H1 (cell line): ENCODE measurements at regions not wholly inside any gene's neighbourhood (a gene's known extent, or its start where the extent isn't known, plus 50 kb on each side); places are given as distances from the start of the nearest gene placed in this dataset.

Experiments
- CTCF ChIA-PET: fragments of 300-600 bp; sonication (Branson Sonifier 250); formaldehyde crosslinking; loops from one replicate; lab custom pipeline; 2021; ENCODE audit not compliant: partially characterized antibody; lab: Charles Lee
- POLR2A ChIA-PET: fragments of 300-600 bp; sonication (Branson Sonifier 250); formaldehyde crosslinking; loops from one replicate; lab custom pipeline; 2021; ENCODE audit warnings: inconsistent platforms; ENCODE audit not compliant: partially characterized antibody; lab: Charles Lee
- DNase-seq, 2 experiments: peaks; one replicate each; pipeline versions ENCODE4 v3.0.0 to v3.0.0-alpha.2; 2010 to 2022; ENCODE audit warnings: low spot score in 2 of 2, low read depth in 1 of 2, mixed read lengths in 1 of 2
- FAIRE-seq: peaks from 2 replicates; lab custom pipeline; 2011; peaks lifted over from hg19 to GRCh38; lab: Jason Lieb, UNC
- H2AFZ ChIP-seq: 2 replicates; pipeline ENCODE4 v1.8.1; 2012; ENCODE audit warnings: low read length, inconsistent platforms
- H2AK5ac ChIP-seq: 2 replicates; pipeline ENCODE4 v1.6.1; 2013; ENCODE audit warnings: low read depth, low read length
- H2BK120ac ChIP-seq: replicated peaks from 2 replicates; pipeline ENCODE3; 2013; ENCODE audit warnings: low read depth, low read length, inconsistent platforms
- H2BK12ac ChIP-seq: 2 replicates; pipeline ENCODE4 v1.6.1; 2013; ENCODE audit warnings: low read depth, low read length
- H2BK15ac ChIP-seq: 2 replicates; pipeline ENCODE4 v1.6.1; 2013; ENCODE audit warnings: low read length
- H2BK20ac ChIP-seq: 2 replicates; pipeline ENCODE4 v1.6.1; 2013; ENCODE audit warnings: low read length
- H2BK5ac ChIP-seq: 2 replicates; pipeline ENCODE4 v1.6.1; 2013; ENCODE audit warnings: low read depth, low read length
- H3K14ac ChIP-seq: 2 replicates; pipeline ENCODE4 v1.6.1; 2013; ENCODE audit warnings: inconsistent platforms; ENCODE audit not compliant: insufficient read length
- H3K18ac ChIP-seq: 2 replicates; pipeline ENCODE4 v1.6.1; 2013; ENCODE audit warnings: low read length; ENCODE audit errors: extremely low read depth
- H3K23ac ChIP-seq: 2 replicates; pipeline ENCODE4 v1.6.1; 2013; ENCODE audit warnings: inconsistent platforms; ENCODE audit not compliant: insufficient read length
- H3K23me2 ChIP-seq: 2 replicates; pipeline ENCODE4 v1.6.1; 2013; ENCODE audit warnings: low read depth, low read length
- H3K27ac ChIP-seq: 2 replicates; pipeline ENCODE4 v1.6.1; 2011; ENCODE audit warnings: low read depth, low read length, inconsistent platforms
- H3K27me3 ChIP-seq, 4 experiments: replicated peaks in 1 of 4; 1 replicate in 1 of 4; 2 replicates in 3 of 4; pipeline versions ENCODE4 v1.6.1 to v1.8.1; 2011 to 2013; ENCODE audit warnings: low read length in 3 of 4, mild to moderate bottlenecking in 3 of 4, inconsistent platforms in 2 of 4, mixed read lengths in 2 of 4, moderate library complexity in 1 of 4; ENCODE audit not compliant: control insufficient read depth in 3 of 4, insufficient read depth in 3 of 4; ENCODE audit errors: extremely low read depth in 1 of 4
- H3K36me3 ChIP-seq, 4 experiments: 2 replicates each; pipeline versions ENCODE4 v1.6.1 to v1.8.1; 2011 to 2013; ENCODE audit warnings: mild to moderate bottlenecking in 4 of 4, low read length in 3 of 4, moderate library complexity in 2 of 4, control low read depth in 1 of 4, inconsistent platforms in 1 of 4; ENCODE audit not compliant: insufficient read depth in 4 of 4, control insufficient read depth in 2 of 4
- H3K4ac ChIP-seq: replicated peaks from 2 replicates; pipeline ENCODE3; 2013; ENCODE audit warnings: low read length, low read depth, mixed read lengths, inconsistent platforms; ENCODE audit not compliant: insufficient read length
- H3K4me1 ChIP-seq, 4 experiments: replicated peaks in 1 of 4; 1 replicate in 1 of 4; 2 replicates in 3 of 4; pipeline versions ENCODE4 v1.6.1 to v1.8.1; 2011 to 2013; ENCODE audit warnings: low read length in 3 of 4, inconsistent platforms in 2 of 4, mixed read lengths in 1 of 4; ENCODE audit not compliant: insufficient read depth in 4 of 4, control insufficient read depth in 3 of 4
- H3K4me2 ChIP-seq, 2 experiments: 2 replicates each; pipeline versions ENCODE4 v1.6.1 to v1.8.1; 2011 to 2013; ENCODE audit warnings: low read depth in 2 of 2, low read length in 2 of 2, control low read depth in 1 of 2, inconsistent platforms in 1 of 2, mild to moderate bottlenecking in 1 of 2; ENCODE audit not compliant: insufficient read depth in 1 of 2
- H3K4me3 ChIP-seq, 4 experiments: fragments of 200-600, 300-600 bp in 1 of 4; sonication (generic), shearing (Covaris generic), sonication (Bioruptor Twin) in 1 of 4; 2 replicates each; pipeline versions ENCODE4 v1.5.1 to v1.8.1; 2011 to 2016; ENCODE audit warnings: low read length in 4 of 4, low read depth in 3 of 4, control low read depth in 2 of 4, inconsistent platforms in 2 of 4, mild to moderate bottlenecking in 2 of 4, mixed read lengths in 1 of 4, moderate library complexity in 1 of 4; ENCODE audit not compliant: insufficient read depth in 2 of 4; ENCODE audit errors: extremely low read depth in 1 of 4
- H3K56ac ChIP-seq: replicated peaks from 2 replicates; pipeline ENCODE3; 2013; ENCODE audit warnings: low read depth, mild to moderate bottlenecking, mixed read lengths, low read length, inconsistent platforms; ENCODE audit not compliant: insufficient read length
- H3K79me1 ChIP-seq: 2 replicates; pipeline ENCODE4 v1.6.1; 2013; ENCODE audit warnings: low read depth, low read length, control low read depth
- H3K79me2 ChIP-seq, 2 experiments: 2 replicates each; pipeline versions ENCODE4 v1.6.1 to v1.8.1; 2012 to 2013; ENCODE audit warnings: low read length in 2 of 2, mild to moderate bottlenecking in 2 of 2, inconsistent platforms in 1 of 2; ENCODE audit not compliant: insufficient read depth in 2 of 2, control insufficient read depth in 1 of 2
- H3K9ac ChIP-seq, 4 experiments: replicated peaks in 1 of 4; 1 replicate in 1 of 4; 2 replicates in 3 of 4; pipeline versions ENCODE4 v1.6.1 to v1.8.1; 2011 to 2013; ENCODE audit warnings: low read depth in 3 of 4, low read length in 3 of 4, control low read depth in 2 of 4, mild to moderate bottlenecking in 2 of 4, moderate library complexity in 2 of 4, inconsistent platforms in 1 of 4; ENCODE audit errors: extremely low read depth in 1 of 4
- H3K9me3 ChIP-seq, 2 experiments: 2 replicates each; pipeline versions ENCODE4 v1.6.1 to v1.8.1; 2012 to 2013; ENCODE audit warnings: mild to moderate bottlenecking in 2 of 2, moderate library complexity in 2 of 2, control low read depth in 1 of 2, inconsistent platforms in 1 of 2, low read depth in 1 of 2, low read length in 1 of 2, mixed read lengths in 1 of 2; ENCODE audit not compliant: insufficient read depth in 2 of 2
- H4K20me1 ChIP-seq, 2 experiments: replicated peaks in 1 of 2; 2 replicates each; pipeline versions ENCODE3 to v1.8.1; 2011 to 2013; ENCODE audit warnings: inconsistent platforms in 2 of 2, low read length in 2 of 2, mild to moderate bottlenecking in 1 of 2; ENCODE audit not compliant: insufficient read depth in 2 of 2, control insufficient read depth in 1 of 2
- H4K5ac ChIP-seq: 2 replicates; pipeline ENCODE4 v1.6.1; 2013; ENCODE audit warnings: low read length, low read depth, mixed read lengths, inconsistent platforms; ENCODE audit not compliant: insufficient read length
- H4K8ac ChIP-seq: 2 replicates; pipeline ENCODE4 v1.8.0; 2013; ENCODE audit warnings: mild to moderate bottlenecking, moderate library complexity, low read length, inconsistent platforms; ENCODE audit not compliant: insufficient read depth; ENCODE audit errors: extremely low read depth
- H4K91ac ChIP-seq: replicated peaks from 2 replicates; pipeline ENCODE3; 2013; ENCODE audit warnings: low read length, mixed read lengths, inconsistent platforms; ENCODE audit not compliant: insufficient read length
- CHD2 ChIP-seq: IDR thresholded peaks from 2 replicates; pipeline ENCODE4 v1.6.1; 2012; ENCODE audit warnings: low read length, improper control_type of control experiment
- JUN ChIP-seq: IDR thresholded peaks from 2 replicates; pipeline ENCODE4 v1.6.1; 2011; ENCODE audit warnings: low read depth, mild to moderate bottlenecking, improper control_type of control experiment, low read length
- KDM5A ChIP-seq: fragments of 200-600 bp; IDR thresholded peaks from 2 replicates; pipeline ENCODE4 v1.7.1; 2012; ENCODE audit warnings: mild to moderate bottlenecking, low read length, inconsistent platforms, mixed read lengths
- RNF2 ChIP-seq: fragments of 200-900, 300-1000 bp; sonication (generic); IDR thresholded peaks from 2 replicates; pipeline ENCODE4 v1.7.1; 2016; ENCODE audit warnings: borderline replicate concordance, low read depth, mild to moderate bottlenecking, antibody characterized with exemption, low read length; ENCODE audit not compliant: poor library complexity, severe bottlenecking; ENCODE audit errors: missing control alignments
- RXRA ChIP-seq: IDR thresholded peaks from 2 replicates; pipeline ENCODE4 v1.6.1; 2011; ENCODE audit warnings: low read depth, mild to moderate bottlenecking, low read length, moderate library complexity; ENCODE audit not compliant: insufficient read depth
- WGBS, 2 experiments: shearing (Covaris generic) in 1 of 2; methylation state at CpG; one replicate each; pipeline versions ENCODE4 v1.1.6 to v1.1.7; 2013 to 2015; ENCODE audit warnings: low lambda C conversion rate in 2 of 2, mixed read lengths in 2 of 2, inconsistent platforms in 1 of 2, low coverage in 1 of 2, missing lambda C conversion rate in 1 of 2; ENCODE audit not compliant: insufficient replicate concordance in 2 of 2, insufficient coverage in 1 of 2, insufficient read length in 1 of 2; ENCODE audit errors: extremely low coverage in 1 of 2, missing lambda C conversion rate in 1 of 2; 5-methylcytosine and 5-hydroxymethylcytosine counted together

- Histone ChIP-seq H2BK120ac (no peak overlapping the region), H2BK12ac (no peak overlapping the region), H3K9ac (no peak overlapping the region), H2BK15ac (no peak overlapping the region), H4K91ac (no peak overlapping the region), H2AK5ac (no peak overlapping the region), H3K79me1 (no peaks in the 10 kb centered on the region), H3K56ac (no peak overlapping the region), H3K4ac (no peak overlapping the region), H4K20me1 (no peaks in the 10 kb centered on the region), H3K36me3 (no peaks in the 10 kb centered on the region), H3K4me2 (no peak overlapping the region), H3K79me2 (no peaks in the 10 kb centered on the region), H2AFZ (no peak overlapping the region), H3K4me1 (no peaks in the 10 kb centered on the region), H3K27ac (no peak overlapping the region), H3K23ac (no peak overlapping the region), H2BK5ac (no peak overlapping the region), H3K14ac (no peak overlapping the region), H2BK20ac (no peak overlapping the region), H3K18ac (no peak overlapping the region), H4K8ac (no peak overlapping the region), H3K4me3 (no peak overlapping the region), H3K23me2 (no peaks in the 10 kb centered on the region), H3K27me3 (no peaks in the 10 kb centered on the region), H4K5ac (no peak overlapping the region), H3K9me3 (peaks cover 2 to 3% of the 10 kb centered on the region in 2 experiments; a peak in 1 of 4 replicates)
- CTCF ChIA-PET, result interaction anchor here (0.7 to 1.2 kb wide), 2 partner anchors 9 to 283 kb away, joined by 3 read pairs; no protein-coding TSS in a partner anchor
- WGBS, 2 experiments, result 50% methylated on average over 2 of the region's 2 CpGs; no CpG with 5 or more reads in 1 of the 2 experiments
- FAIRE-seq, result no peak
- POLR2A ChIA-PET, result no interaction called here
- no peak for DNase-seq
- TF ChIP-seq RXRA, result no peak
- no peak for TF ChIP-seq KDM5A
- TF ChIP-seq CHD2, result no peak
- TF ChIP-seq RNF2, result no peak
- no peak for TF ChIP-seq JUN
Observed at GRCh38 chr10:57952741-57953140, 315.0 kb downstream of the IPMK start.
